ENCODE measurements at regions not wholly inside any gene's neighbourhood (a gene's known extent, or its start where the extent isn't known, plus 50 kb on each side); places are given as distances from the start of the nearest gene placed in this dataset.

DNA sequence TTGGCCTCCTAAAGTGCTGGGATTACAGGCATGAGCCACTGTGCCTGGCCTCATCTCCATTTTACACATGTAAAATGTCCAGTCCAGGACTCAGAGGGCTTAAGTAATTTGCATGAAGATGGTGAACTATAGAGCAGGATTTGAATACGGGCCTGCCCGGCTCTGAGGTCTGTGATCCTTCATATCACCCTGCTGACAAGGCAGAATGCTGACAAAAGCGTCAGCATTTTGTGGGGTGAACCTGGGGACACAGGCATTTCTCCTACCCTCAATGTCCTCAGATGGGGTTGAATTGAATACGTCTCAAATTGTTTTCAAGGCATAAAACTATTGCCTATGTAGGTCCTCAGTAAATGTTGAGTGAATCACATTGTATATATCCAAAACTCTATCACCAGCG is 57.2 kb upstream of the GATA6 start:
- no peaks in the 10 kb centered on the region for H3K36me3 ChIP-seq
- no peak overlapping the region for H3K4me3 ChIP-seq (ENCODE audit: low read depth, low read length)
- H3K4me1 ChIP-seq: no peaks in the 10 kb centered on the region
- no peaks in the 10 kb centered on the region for H3K9me3 ChIP-seq
- no peak for DNase-seq
- no peak for TF ChIP-seq CTCF (IDR thresholded peaks at IDR 0.05; ENCODE audit: low read depth, low read length)
- H3K27me3 ChIP-seq: no peaks in the 10 kb centered on the region

DNA sequence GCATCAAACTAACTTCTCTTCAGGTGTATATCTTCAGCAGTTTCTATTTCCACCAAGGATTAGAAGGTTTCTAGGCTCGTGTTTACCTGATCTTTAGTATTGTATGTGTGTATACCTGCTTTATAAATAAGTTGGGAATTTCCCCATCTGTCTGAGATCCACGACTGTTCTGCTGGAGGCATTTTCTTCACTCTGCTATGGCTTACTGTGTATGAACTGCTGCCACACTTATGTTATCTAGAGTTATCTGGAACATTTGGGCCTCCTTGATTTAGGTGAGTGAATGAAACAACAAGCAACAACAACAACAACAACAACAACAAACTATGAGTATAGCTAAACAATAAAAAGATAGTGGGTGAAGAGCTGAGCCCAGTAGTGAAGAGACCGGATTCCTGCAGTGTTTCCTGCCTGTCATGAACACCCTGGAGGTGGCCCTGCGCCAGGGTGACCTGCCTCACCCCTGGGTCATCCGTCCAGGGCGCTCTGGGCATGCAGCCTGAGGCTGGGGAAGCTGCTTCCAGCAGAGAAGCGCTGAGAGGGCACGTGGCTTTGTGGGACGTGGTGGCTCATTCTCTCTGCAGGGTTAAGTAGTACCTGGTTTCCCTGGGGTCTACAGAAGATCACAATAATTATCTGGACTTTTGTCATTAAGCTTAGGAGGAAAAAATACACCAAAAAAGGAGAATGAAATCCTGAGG is 56.1 kb upstream of the GATA6 start:
- H3K36me3 ChIP-seq: no peaks in the 10 kb centered on the region
- no peaks in the 10 kb centered on the region for H3K9me3 ChIP-seq
- no peak overlapping the region for H3K4me3 ChIP-seq (ENCODE audit: low read depth, low read length)
- DNase-seq: no peak
- TF ChIP-seq CTCF (IDR thresholded peaks at IDR 0.05; ENCODE audit: low read depth, low read length): no peak
- H3K4me1 ChIP-seq: no peaks in the 10 kb centered on the region
- H3K27me3 ChIP-seq: no peaks in the 10 kb centered on the region

- no peaks in the 10 kb centered on the region for H3K27me3 ChIP-seq
- no peak for DNase-seq
- H3K4me3 ChIP-seq (ENCODE audit: low read depth, low read length): no peak overlapping the region
- H3K4me1 ChIP-seq: no peaks in the 10 kb centered on the region
- no peaks in the 10 kb centered on the region for H3K36me3 ChIP-seq
- no peak for TF ChIP-seq CTCF (IDR thresholded peaks at IDR 0.05; ENCODE audit: low read depth, low read length)
- no peaks in the 10 kb centered on the region for H3K9me3 ChIP-seq
Measured at GRCh38 chr18:22114526-22115321, 54.7 kb upstream of the GATA6 start.

GRCh38 chr18:22115573-22115972 is 53.8 kb upstream of the GATA6 start:
- Histone ChIP-seq H3K27me3 (no peaks in the 10 kb centered on the region), H3K9me3 (no peaks in the 10 kb centered on the region), H3K36me3 (no peaks in the 10 kb centered on the region), H3K4me1 (no peaks in the 10 kb centered on the region), H3K4me3 (ENCODE audit: low read depth, low read length) (no peak overlapping the region)
- no peak for DNase-seq
- TF ChIP-seq CTCF (IDR thresholded peaks at IDR 0.05; ENCODE audit: low read depth, low read length): no peak
